ENCODE measurements at regions not wholly inside any gene's neighbourhood (a gene's known extent, or its start where the extent isn't known, plus 50 kb on each side); places are given as distances from the start of the nearest gene placed in this dataset.

- H3K4me3 Mint-ChIP-seq = no peak overlapping the region
- CTCF ChIA-PET = interaction anchor here (1.7 kb wide), 1 partner anchor 72 kb away, joined by 4 read pairs; no protein-coding TSS in a partner anchor
- no peak overlapping the region for H3K27ac Mint-ChIP-seq
- H3K4me1 Mint-ChIP-seq = peaks cover 3% of the 10 kb centered on the region
- H3K36me3 Mint-ChIP-seq = no peaks in the 10 kb centered on the region
- ATAC-seq (no peak), DNase-seq (no peak)
- H3K27me3 Mint-ChIP-seq = no peaks in the 10 kb centered on the region
- no peaks in the 10 kb centered on the region for H3K9me3 Mint-ChIP-seq (ENCODE audit: low read depth)
These were observed 59.8 kb upstream of the GDF10 start for GRCh38 chr10:47240173-47240572.

- H3K9me3 Mint-ChIP-seq (ENCODE audit: low read depth) = no peaks in the 10 kb centered on the region
- H3K36me3 Mint-ChIP-seq = no peaks in the 10 kb centered on the region
- H3K4me1 Mint-ChIP-seq = peaks cover 3% of the 10 kb centered on the region
- ATAC-seq (no peak), DNase-seq (no peak)
- CTCF ChIA-PET = interaction anchor here (1.2 kb wide), 1 partner anchor 17 kb away, joined by 3 read pairs; no protein-coding TSS in a partner anchor
- H3K4me3 Mint-ChIP-seq = no peak overlapping the region
- H3K27ac Mint-ChIP-seq = no peak overlapping the region
- H3K27me3 Mint-ChIP-seq = no peaks in the 10 kb centered on the region
These were observed 58.7 kb upstream of the GDF10 start for GRCh38 chr10:47241256-47241655.

GRCh38 chr10:47241946-47242867 lies 57.8 kb upstream of the GDF10 start:
- H3K27ac Mint-ChIP-seq = no peak overlapping the region
- no peak for DNase-seq
- CTCF ChIA-PET = interaction anchor here (1.2 kb wide), 1 partner anchor 18 kb away, joined by 3 read pairs; no protein-coding TSS in a partner anchor
- no peaks in the 10 kb centered on the region for H3K36me3 Mint-ChIP-seq
- no peaks in the 10 kb centered on the region for H3K27me3 Mint-ChIP-seq
- no peak overlapping the region for H3K4me3 Mint-ChIP-seq
- peaks cover 3% of the 10 kb centered on the region for H3K4me1 Mint-ChIP-seq
- H3K9me3 Mint-ChIP-seq (ENCODE audit: low read depth) = no peaks in the 10 kb centered on the region
- ATAC-seq = no peak

DNA sequence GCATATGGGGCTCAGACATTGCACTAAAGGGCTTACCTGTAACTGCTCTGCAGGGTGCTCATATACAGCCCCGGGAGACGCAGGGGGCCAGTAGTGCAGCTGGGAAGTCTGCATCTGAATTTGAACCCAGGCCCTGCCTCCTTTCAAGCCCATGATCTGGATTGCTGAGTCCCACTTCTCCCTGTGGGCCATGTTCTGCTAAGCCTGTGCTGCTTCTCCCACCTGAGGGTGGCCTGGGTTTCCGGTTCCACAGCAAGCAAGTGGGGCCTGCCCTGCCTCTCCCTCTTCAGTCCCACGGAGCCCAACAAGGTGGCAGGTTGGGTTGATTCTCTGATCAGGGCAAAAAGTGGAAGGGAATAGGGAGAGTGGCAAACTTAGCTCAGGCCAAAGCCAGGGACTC lies 56.6 kb upstream of the GDF10 start:
- H3K27ac Mint-ChIP-seq = no peak overlapping the region
- no peak overlapping the region for H3K4me3 Mint-ChIP-seq
- CTCF ChIA-PET = no interaction called here
- DNase-seq = no peak
- no peaks in the 10 kb centered on the region for H3K27me3 Mint-ChIP-seq
- H3K36me3 Mint-ChIP-seq = no peaks in the 10 kb centered on the region
- H3K9me3 Mint-ChIP-seq (ENCODE audit: low read depth) = no peaks in the 10 kb centered on the region
- ATAC-seq = no peak
- peaks cover 3% of the 10 kb centered on the region for H3K4me1 Mint-ChIP-seq

DNA sequence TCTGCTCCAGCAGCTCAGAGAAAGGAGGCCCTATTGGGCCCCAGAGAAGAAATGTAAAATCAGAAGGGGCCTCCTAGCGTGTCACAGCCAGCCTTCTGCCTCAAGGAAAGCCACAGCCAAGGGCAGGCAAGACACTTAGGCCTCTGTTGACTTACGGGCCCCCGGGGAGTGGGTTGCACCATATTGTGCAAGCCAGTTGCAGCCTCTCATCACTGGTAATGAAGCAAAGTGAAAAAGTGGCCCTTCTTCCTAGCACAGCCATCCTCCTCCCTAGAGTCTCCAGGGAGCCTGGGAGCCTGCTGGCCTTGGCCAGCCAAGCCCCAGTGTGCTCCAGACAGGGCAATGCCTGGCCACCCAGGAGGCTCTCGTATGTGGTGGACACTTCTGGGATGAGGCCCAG lies 56.2 kb upstream of the GDF10 start:
- no peak overlapping the region for H3K4me3 Mint-ChIP-seq
- H3K27ac Mint-ChIP-seq = no peak overlapping the region
- DNase-seq = no peak
- H3K9me3 Mint-ChIP-seq (ENCODE audit: low read depth) = no peaks in the 10 kb centered on the region
- no peak for ATAC-seq
- H3K27me3 Mint-ChIP-seq = no peaks in the 10 kb centered on the region
- CTCF ChIA-PET = no interaction called here
- peaks cover 3% of the 10 kb centered on the region for H3K4me1 Mint-ChIP-seq
- no peaks in the 10 kb centered on the region for H3K36me3 Mint-ChIP-seq

GRCh38 chr10:47244560-47245500 lies 55.2 kb upstream of the GDF10 start:
- H3K4me1 Mint-ChIP-seq = peaks cover 3% of the 10 kb centered on the region
- CTCF ChIA-PET = no interaction called here
- H3K9me3 Mint-ChIP-seq (ENCODE audit: low read depth) = no peaks in the 10 kb centered on the region
- DNase-seq = no peak
- H3K4me3 Mint-ChIP-seq = no peak overlapping the region
- H3K36me3 Mint-ChIP-seq = no peaks in the 10 kb centered on the region
- H3K27me3 Mint-ChIP-seq = no peaks in the 10 kb centered on the region
- no peak for ATAC-seq
- H3K27ac Mint-ChIP-seq = no peak overlapping the region

- DNase-seq = no peak
- Mint-ChIP-seq H3K4me3 (no peak overlapping the region), H3K9me3 (ENCODE audit: low read depth) (no peaks in the 10 kb centered on the region), H3K36me3 (no peaks in the 10 kb centered on the region), H3K27me3 (no peaks in the 10 kb centered on the region), H3K27ac (no peak overlapping the region), H3K4me1 (peaks cover 3% of the 10 kb centered on the region)
- CTCF ChIA-PET = no interaction called here
- no peak for ATAC-seq
These were observed 54.2 kb upstream of the GDF10 start for GRCh38 chr10:47245731-47246350.

GRCh38 chr10:47246406-47247147 lies 53.4 kb upstream of the GDF10 start:
- Mint-ChIP-seq H3K4me3 (no peak overlapping the region), H3K27me3 (no peaks in the 10 kb centered on the region), H3K36me3 (no peaks in the 10 kb centered on the region), H3K9me3 (ENCODE audit: low read depth) (no peaks in the 10 kb centered on the region), H3K4me1 (peaks cover 3% of the 10 kb centered on the region), H3K27ac (no peak overlapping the region)
- CTCF ChIA-PET = no interaction called here
- no peak for ATAC-seq
- peak; percentile 12 for DNase-seq

- Mint-ChIP-seq H3K4me1 (peaks cover 3% of the 10 kb centered on the region), H3K9me3 (ENCODE audit: low read depth) (no peaks in the 10 kb centered on the region), H3K27me3 (no peaks in the 10 kb centered on the region), H3K36me3 (no peaks in the 10 kb centered on the region), H3K27ac (no peak overlapping the region), H3K4me3 (no peak overlapping the region)
- peak; percentile 18 for DNase-seq
- no peak for ATAC-seq
- CTCF ChIA-PET = no interaction called here
These were observed 52.6 kb upstream of the GDF10 start for GRCh38 chr10:47247148-47248059.

- Mint-ChIP-seq H3K27ac (no peak overlapping the region), H3K9me3 (ENCODE audit: low read depth) (no peaks in the 10 kb centered on the region)
- peak; percentile 15 for DNase-seq
These were observed 51.5 kb upstream of the GDF10 start for GRCh38 chr10:47248386-47249090.

GRCh38 chr10:47249881-47250280 lies 50.1 kb upstream of the GDF10 start:
- CTCF ChIA-PET = interaction anchor here (1.2 kb wide), 1 partner anchor 10 kb away, joined by 3 read pairs; no protein-coding TSS in a partner anchor
- DNase-seq = peak; percentile 31
- no peaks in the 10 kb centered on the region for H3K27me3 Mint-ChIP-seq
- no peak for ATAC-seq
- H3K27ac Mint-ChIP-seq = no peak overlapping the region
- H3K36me3 Mint-ChIP-seq = no peaks in the 10 kb centered on the region
- H3K4me1 Mint-ChIP-seq = no peaks in the 10 kb centered on the region
- no peaks in the 10 kb centered on the region for H3K9me3 Mint-ChIP-seq (ENCODE audit: low read depth)
- H3K4me3 Mint-ChIP-seq = no peak overlapping the region

More at GRCh38 chr10:47248386-47249090, 51.5 kb upstream of the GDF10 start:
- no peak for ATAC-seq
- CTCF ChIA-PET = no interaction called here
- H3K4me1 Mint-ChIP-seq = no peaks in the 10 kb centered on the region
- no peak overlapping the region for H3K4me3 Mint-ChIP-seq
- H3K36me3 Mint-ChIP-seq = no peaks in the 10 kb centered on the region
- no peaks in the 10 kb centered on the region for H3K27me3 Mint-ChIP-seq
